IPS-NIHi7 (cell line): ENCODE measurements at regions not wholly inside any gene's neighbourhood (a gene's known extent, or its start where the extent isn't known, plus 50 kb on each side); places are given as distances from the start of the nearest gene placed in this dataset.
"Not testable (repeated sequence)": the region's sequence is repeated elsewhere in the genome, so short reads cannot be mapped to it uniquely, and the experiment has no call there.

Experiments
- DNase-seq: peaks from one replicate; pipeline ENCODE4 v3.0.0; 2012; ENCODE audit warnings: mixed read lengths; ENCODE audit errors: extremely low spot score

- DNase-seq = no peak
Measured at GRCh38 chr7:68977385-68978055, 620.8 kb upstream of the AUTS2 start.

GRCh38 chr7:68978710-68979109, 619.6 kb upstream of the AUTS2 start:
- DNase-seq = no peak

- no peak for DNase-seq
Measured at GRCh38 chr7:68980011-68980410, 618.3 kb upstream of the AUTS2 start.

GRCh38 chr7:68980432-68980831, 617.8 kb upstream of the AUTS2 start:
- not testable (repeated sequence) for DNase-seq

- no peak for DNase-seq
Measured at GRCh38 chr7:68984306-68984705, 614.0 kb upstream of the AUTS2 start.

- no peak for DNase-seq
Measured at GRCh38 chr7:68994841-68995240, 603.4 kb upstream of the AUTS2 start.

GRCh38 chr7:68998136-68998535, 600.1 kb upstream of the AUTS2 start:
- no peak for DNase-seq

GRCh38 chr7:69002416-69002815, 595.9 kb upstream of the AUTS2 start:
- DNase-seq = no peak

- no peak for DNase-seq
Measured at GRCh38 chr7:69012149-69012548, 586.1 kb upstream of the AUTS2 start.

- DNase-seq = no peak
Measured at GRCh38 chr7:69017208-69017607, 581.1 kb upstream of the AUTS2 start.

- DNase-seq = peak; percentile 57
Measured at GRCh38 chr7:69018200-69018599, 580.1 kb upstream of the AUTS2 start.

GRCh38 chr7:69019437-69019836, 578.8 kb upstream of the AUTS2 start:
- DNase-seq = no peak

GRCh38 chr7:69020536-69020935, 577.7 kb upstream of the AUTS2 start:
- no peak for DNase-seq

GRCh38 chr7:69025249-69025648, 573.0 kb upstream of the AUTS2 start:
- no peak for DNase-seq

GRCh38 chr7:69032848-69033247, 565.4 kb upstream of the AUTS2 start:
- DNase-seq = no peak

GRCh38 chr7:69035826-69036225, 562.4 kb upstream of the AUTS2 start:
- DNase-seq = no peak

GRCh38 chr7:69036301-69036700, 562.0 kb upstream of the AUTS2 start:
- DNase-seq = no peak

- DNase-seq = no peak
Measured at GRCh38 chr7:69038915-69039314, 559.4 kb upstream of the AUTS2 start.

GRCh38 chr7:69042138-69042537, 556.1 kb upstream of the AUTS2 start:
- DNase-seq = peak; percentile 16

GRCh38 chr7:69047151-69047754, 551.0 kb upstream of the AUTS2 start:
- no peak for DNase-seq

- DNase-seq = no peak
Measured at GRCh38 chr7:69049326-69049725, 548.9 kb upstream of the AUTS2 start.

- no peak for DNase-seq
Measured at GRCh38 chr7:69052447-69052846, 545.8 kb upstream of the AUTS2 start.

- no peak for DNase-seq
Measured at GRCh38 chr7:69060516-69060915, 537.8 kb upstream of the AUTS2 start.
